ENCODE measurements at regions not wholly inside any gene's neighbourhood (a gene's known extent, or its start where the extent isn't known, plus 50 kb on each side); places are given as distances from the start of the nearest gene placed in this dataset.
"Not testable (repeated sequence)": the region's sequence is repeated elsewhere in the genome, so short reads cannot be mapped to it uniquely, and the experiment has no call there.

DNA sequence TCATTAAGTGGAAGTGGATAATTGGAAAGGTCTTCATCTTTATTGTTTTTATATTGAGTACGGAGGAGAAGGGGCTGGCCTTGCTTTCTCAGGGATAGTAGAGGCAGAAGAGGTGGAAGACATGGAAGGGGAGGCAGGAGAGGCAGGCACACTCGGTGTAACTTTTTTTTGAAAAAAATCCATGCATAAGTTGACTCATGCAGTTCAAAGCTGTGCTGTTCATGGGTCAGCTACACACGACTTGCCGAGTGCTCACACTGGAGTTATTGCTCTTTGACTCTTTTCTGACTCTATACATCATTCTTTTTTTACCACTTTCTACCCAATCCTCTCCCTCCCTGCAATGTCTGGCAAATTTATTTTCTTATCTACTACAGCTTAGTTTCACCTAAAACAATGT lies 158.3 kb upstream of the AADAT start:
- no peak for DNase-seq

DNA sequence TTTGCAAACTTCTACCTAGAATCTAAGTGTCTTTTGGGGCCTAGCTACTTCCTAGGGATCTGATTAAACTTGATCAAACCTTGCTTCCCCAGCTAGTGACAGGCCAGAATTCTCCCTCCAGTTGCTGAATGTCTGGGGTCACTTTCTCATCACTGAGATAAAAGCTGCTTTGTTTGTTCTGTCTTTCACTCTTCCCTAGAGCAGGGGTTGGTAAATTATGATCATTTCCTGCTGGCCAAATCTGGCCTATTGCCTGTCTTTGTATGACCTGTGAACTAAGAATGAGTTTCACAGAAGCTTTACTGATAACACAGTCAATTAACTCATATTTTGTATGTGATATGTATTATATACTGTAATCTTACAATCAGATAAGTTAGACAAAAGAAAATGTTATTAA lies 157.8 kb upstream of the AADAT start:
- DNase-seq = no peak

DNA sequence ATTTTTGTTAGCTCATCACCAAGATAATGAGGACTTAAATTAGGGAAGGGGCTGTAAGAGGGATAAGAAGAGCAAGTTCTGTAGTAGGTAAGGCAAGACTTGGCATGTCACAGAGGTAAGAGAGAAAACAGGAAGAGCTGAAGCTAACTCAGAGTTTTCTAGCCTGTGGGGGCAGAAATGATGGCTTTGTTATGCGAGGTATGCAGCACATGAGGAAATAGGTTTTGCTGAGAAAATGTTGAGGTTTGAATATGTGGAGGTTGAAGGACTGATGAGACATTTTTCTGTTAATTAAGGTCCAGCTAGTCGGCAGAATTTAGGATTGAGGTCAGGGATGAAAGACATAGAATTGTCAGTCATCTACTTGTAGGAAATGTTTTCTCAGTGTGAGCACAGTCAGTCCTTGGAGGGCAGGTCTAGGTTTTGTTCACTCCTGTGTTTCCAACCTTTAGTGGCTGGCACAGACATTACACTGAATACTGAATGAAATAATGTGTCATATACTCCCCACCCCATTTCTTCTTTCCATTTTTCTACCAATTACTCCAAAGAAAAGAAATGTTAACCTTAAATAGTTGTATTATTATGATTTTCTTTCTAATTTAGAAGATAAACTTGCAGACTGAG lies 154.0 kb upstream of the AADAT start:
- DNase-seq = no peak

DNA sequence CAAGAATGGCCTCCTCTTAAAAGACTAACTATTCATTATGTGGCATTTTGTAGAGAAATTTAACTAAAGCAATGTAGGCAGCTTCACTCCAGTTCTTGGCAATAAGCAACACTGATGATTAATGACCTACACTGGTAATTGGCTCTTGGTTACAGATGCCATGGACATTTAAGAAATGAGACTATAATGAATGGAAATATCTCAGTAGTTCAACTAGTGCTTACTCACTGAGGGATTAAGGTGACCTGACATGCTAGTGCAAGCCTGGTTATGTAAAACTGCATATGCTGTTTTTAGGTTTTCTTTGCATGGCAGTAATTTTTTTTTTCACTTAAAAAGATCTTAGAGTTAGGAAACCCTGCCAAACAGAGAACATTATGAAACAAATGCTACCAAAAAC lies 152.7 kb upstream of the AADAT start:
- DNase-seq = no peak

DNA sequence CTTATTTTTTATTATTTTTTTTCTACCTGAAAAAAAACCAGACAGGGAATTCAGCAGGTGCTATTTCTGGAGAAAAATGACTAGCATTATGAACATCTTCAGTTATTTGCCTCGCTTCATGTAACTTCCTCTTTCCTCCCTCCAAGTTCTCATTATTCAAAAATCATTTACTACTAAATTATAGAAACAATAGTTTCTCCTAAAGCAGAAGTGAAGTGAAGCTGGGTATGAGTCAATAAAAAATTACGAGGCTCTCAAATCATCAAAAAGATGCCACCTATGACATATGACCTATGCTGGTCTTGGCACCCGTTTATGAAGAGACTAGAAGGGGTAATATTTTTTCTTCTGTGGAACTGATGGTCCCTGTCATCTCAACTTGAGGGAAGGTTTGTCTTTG lies 145.0 kb upstream of the AADAT start:
- no peak for DNase-seq

DNA sequence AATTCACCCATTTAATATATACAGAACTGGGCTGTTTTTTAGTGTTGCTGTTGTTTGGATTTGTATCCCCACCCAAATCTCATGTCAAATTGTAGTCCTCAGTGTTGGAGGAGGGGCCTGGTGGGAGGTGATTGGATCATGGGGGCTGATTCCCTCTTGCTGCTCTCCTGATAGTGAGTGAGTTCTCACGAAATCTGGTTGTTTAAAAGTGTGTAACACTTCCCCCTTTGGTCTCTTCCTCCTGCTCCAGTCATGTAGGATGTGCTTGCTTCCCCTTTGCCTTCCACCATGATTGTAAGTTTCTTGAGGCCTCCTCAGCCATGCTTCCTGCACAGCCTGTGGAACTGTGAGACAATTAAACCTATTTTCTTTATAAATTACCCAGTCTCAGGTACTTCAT lies 141.6 kb upstream of the AADAT start:
- no peak for DNase-seq

DNA sequence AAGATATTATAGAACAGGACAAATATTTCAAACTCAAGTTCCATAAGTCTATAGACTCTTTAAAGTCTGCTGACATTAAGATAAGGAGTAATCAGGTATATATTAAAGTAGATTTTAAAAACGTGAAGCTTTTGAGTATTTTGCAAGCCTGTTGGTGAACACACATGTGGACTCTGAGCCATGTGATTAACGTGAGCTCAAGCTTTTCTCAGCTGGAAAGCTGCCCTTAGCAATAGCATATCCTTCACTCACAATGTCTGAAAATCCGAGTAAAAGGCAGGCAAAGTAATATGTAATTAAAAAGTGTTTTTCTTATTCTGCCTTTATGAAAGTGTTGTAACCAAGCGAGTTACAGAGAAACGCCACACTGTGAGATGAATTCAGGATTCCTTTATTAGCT lies 140.5 kb upstream of the AADAT start:
- no peak for DNase-seq

DNA sequence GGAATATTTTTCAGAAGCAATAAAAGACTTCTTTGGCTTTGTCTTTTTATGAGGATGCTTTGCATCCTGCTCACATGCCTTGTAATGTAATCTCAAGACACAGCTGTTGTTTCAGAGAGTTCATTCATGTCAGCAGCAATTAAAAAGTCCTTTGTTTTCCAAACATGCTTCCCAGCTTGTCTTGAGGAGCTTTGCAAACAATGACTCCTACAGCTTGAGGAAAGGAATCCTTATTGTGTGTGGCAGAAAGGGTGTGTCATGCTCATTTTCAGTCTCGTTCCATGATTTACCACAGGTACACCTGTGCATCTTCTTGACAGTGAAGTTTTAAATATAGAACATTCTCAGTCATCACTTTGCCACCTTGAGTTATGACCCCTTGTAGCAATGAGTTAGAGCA lies 139.2 kb upstream of the AADAT start:
- DNase-seq = no peak

DNA sequence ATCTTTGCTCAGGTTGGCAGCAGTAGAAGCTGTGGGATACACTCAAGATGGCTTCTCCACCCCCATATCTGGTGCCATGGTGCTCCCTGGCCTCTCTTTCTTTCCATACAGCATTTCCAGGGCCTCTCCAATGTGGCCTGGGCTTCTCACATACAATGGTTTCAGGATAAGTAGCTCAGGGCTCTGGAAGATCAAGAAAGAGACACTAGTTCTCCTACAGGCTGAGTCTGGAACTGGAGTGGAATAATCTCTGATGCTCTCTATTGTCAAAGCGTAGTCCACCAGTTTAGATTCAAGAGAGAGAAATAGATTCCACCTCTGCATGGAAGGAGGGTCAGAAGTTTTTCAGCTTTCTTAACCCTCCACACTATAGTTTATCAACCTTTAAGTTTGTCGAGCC lies 138.2 kb upstream of the AADAT start:
- no peak for DNase-seq

DNA sequence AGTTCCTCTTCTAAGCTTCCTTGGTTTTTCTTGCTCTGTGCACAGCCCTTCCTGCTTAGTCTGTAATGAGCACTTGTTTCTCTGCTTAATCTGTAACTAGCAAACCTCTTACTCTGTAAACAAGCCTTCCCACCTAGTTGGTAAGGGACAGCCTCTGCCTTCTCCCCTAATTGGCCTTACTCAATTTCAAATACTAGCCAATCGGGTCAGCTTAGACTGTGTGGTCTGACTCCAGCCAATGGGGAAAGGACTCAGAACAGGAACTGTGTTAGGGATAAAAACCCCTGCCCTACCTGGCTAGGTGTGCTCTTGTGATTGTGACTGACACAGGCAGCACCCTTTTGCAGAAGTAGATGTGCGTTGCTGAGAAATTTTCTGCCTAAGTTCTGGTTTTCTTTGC lies 136.5 kb upstream of the AADAT start:
- no peak for DNase-seq

DNA sequence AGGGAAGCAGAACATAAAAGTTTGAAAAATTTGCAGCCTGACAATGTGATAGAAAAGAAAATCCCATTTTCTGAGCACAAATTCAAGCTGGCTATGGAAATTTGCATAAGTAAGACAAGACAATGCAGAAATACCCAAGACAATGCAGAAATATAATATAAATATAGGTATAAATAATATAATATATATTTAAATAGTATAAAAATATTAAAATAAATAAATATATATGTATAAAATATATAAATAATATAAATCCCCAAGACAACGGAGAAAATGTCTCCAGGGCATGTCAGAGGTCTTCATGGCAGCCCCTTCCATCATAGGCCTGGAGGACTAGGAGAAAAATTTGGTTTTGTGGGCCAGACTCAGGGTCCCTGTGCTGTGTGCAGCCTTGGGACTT lies 125.0 kb upstream of the AADAT start:
- no peak for DNase-seq

DNA sequence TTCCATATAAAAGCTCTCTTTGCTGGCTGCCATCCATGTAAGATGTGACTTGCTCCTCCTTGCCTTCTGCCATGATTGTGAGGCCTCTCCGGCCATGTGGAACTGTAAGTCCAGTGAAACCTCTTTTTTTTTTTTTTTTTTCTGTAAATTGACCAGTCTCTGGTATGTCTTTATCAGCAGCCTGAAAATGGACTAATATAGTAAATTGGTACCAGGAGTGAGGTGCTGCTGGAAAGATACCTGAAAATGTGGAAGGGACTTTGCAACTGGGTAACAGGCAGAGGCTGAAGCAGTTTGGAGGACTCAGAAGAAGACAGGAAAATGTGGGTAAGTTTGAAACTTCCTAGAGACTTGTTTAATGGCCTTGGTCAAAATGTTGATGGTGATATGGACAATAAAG lies 124.3 kb upstream of the AADAT start:
- DNase-seq = no peak

DNA sequence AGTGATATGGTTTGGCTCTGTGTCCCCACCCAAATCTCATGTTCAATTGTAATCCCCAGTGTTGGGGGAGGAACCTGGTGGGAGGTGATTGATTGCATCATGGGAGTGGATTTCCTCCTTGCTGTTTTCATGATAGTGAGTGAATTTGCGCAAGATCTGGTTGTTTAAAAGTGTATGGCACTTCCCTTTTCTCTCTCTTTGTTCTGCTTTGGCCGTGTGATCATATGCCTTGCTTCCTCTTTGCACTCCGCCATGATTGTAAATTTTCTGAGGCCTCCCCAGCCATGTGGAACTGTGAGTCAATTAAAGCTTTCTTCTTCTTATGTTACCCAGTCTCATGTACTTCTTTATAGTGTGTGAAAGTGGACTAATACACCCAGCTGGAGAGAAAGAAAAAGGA lies 113.0 kb upstream of the AADAT start:
- DNase-seq = no peak

DNA sequence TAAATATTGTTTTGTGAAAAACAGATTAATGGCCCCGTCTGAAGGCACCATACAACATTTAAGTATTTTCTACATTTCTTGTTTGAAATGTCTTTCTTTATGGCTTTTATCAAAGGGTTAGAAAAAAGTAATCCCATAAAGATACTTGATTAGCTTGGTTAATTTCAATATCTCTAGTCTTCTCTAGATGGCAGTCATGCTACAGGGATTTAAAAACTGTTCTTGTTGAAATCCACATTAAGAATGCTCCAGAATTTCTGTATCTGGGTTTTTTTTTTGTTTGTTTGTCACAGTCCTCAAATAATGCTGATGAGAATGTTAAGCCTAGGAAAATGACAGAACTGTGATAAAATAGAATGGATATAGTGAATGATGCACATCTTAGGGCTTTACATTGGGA lies 109.0 kb upstream of the AADAT start:
- DNase-seq = no peak

DNA sequence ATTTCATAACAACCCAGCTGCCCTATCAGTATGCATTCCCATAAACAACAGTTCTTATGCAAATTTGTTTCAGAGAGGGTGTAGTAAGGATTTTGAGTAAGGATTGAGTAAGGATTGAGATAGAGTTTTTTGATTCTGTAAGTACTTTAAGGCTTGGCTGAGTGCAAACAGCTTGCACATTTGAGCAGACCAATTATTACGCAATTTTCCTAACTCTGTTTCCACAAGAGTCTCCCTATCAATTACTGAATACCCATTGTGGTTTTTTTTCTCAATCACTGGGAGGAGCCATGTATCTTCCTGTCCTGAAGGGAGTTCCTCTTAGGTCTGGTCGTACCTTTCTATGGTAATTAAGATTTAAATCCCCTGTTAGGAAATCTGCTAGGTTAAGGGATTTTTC lies 105.0 kb upstream of the AADAT start:
- DNase-seq = not testable (repeated sequence)

DNA sequence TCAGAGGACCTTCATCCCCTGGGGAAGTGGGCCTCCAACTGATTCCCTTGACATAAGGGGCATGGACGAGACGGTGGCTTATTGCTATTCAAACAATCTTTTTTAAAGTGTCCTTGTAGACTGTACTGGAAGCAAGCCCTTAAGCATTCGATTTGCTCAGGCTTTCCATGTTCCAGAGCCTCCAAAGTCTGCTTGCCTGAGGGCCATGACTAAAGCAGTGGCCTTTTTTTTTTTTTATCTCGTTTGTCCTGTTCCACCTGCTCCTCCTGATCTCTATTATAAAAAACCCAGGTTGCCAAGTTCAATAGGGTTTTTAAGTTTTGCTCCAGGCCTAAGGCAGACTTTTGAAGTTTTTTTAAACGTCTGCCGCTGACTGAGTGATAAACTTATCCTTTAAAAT lies 103.7 kb upstream of the AADAT start:
- no peak for DNase-seq

DNA sequence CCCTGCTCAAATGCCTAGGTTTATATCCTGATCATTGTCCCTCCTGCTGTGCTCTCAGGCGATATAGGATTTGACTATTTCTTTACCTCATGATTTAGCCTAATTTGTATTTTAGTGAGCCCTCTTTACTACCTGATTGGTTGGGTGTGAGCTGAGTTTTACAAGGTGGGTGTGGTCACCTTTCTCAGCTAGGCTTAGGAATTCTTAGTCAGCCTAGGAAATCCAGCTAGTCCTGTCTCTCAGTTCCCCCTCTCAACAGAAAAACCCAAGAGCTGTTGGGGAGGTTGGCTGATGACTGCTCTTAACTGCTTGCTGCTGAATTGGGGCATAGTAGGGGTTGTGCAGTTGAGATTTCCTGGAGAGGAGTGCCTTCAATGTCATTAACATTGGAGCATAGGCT lies 100.5 kb upstream of the AADAT start:
- DNase-seq = no peak

DNA sequence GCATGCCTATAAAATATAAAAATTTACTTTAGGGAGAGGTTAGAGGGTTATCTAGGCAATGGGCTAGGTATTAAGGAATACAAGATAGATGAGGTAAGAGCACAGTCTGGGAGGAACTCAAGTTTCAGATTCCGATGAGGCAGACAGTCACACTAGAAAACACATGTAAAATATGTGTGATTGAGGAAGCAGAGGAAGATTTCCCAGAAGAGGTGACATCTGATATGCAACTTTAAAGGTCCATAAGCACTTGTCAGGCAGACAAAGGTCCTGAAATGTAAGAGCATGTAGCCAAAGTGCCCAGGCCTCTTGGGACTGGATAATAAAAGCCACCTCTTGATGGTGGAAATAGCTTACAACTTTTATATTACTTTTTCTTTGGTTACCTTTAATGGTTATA lies 81.1 kb upstream of the AADAT start:
- no peak for DNase-seq

DNA sequence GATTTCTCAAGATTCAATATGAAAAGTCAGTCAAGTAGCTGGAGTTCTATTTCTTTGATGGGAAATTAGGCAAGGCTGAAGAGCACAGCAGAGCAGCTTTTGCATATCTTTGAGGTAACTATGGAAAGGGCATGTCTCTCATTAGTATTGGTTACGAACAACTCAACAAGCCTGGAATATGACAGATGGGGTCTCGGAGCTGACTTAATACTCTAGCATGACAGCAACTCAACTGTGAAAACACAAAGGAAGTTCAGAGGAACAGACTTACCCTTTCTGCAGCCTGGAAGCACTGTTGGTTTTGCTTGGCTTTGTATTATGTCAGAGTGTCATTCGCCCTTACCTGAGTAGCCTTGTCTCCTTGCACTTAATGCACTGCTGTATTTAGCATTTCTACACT lies 79.9 kb upstream of the AADAT start:
- DNase-seq = no peak

DNA sequence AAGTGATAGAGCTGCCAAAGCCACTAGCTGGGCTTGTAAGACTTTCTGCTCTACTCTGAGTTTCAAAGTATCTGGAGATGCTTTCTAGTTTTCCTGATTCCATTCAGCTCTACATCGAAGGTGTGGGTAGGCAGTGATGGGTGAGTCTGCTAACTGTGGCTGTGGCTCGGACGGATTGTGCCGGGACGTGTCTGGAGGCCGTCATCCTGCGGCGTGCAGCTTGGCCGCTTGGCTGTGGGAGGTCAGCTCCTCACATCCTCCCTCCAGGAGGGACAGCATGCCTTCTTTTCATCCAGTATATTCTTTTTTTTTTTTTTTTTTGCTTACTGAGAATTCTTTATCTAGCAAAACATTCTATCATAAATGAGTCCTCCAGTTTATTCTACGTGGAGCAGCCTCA lies 77.9 kb upstream of the AADAT start:
- no peak for DNase-seq

DNA sequence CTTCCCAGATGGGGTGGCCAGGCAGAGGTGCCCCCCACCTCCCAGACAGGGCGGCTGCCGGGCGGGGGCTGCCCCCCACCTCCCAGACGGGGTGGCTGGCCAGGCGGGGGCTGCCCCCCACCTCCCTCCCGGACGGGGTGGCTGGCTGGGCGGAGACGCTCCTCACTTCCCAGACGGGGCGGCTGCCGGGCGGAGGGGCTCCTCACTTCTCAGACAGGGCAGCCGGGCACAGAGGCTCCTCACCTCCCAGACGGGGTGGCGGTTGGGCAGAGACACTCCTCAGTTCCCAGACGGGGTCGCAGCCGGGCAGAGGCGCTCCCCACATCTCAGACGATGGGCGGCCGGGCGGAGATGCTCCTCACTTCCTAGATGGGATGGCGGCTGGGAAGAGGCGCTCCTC lies 76.4 kb upstream of the AADAT start:
- not testable (repeated sequence) for DNase-seq

DNA sequence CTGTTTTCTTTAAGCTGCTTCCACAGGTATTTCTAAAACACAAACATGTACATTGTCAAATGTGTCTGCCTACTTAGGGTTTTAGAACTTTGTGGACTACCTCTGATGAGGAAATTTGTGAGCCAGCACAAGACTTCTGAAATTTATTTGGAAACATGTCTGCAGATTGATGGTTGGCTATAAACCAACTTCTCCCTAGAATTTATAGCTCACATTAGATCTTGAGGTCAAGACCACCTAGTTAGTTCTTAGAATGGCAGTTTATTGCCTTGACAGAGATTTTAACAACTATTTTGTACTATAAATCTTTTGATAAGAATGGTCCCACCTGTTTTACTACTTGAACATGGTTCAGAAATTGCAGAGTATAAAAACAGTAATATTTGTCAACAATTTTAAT lies 72.7 kb upstream of the AADAT start:
- no peak for DNase-seq

DNA sequence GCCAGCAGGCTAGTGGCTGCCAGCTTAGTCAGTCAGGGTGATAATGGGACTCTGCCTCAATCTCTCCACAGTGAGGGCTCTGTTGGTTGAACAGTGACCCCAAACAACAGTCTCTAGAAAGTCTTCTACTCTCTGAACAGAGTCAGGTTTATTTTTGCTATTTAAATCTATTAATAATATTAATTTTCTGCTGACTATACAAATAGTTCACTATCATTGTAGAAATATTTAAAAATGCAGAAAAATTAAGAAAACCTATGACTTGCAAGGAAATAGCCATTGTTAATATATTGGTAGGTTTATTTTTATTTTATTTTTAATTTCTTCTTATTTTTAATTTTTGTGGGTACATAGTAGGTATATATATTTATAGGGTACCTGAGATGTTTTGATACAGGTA lies 67.9 kb upstream of the AADAT start:
- no peak for DNase-seq

DNA sequence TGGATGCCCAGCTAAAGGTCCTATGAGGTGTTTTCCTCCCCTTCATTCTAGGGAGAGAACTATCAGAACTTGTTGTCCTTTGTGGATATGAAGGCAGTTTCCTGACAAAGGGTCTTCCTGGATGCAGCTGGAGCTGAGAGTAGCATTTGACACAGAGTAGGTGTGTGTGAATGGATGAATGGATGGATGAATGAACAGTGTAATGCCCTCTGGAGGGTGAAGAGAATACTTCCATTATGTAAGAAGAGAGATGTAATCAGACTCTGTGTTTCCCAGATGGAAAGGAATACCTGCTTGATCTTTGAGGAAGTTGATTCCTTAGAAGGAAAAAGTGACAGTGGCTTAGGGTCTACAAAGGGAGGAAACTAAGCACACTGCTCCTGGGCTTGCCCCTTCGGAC lies 55.4 kb upstream of the AADAT start:
- DNase-seq = no peak

DNA sequence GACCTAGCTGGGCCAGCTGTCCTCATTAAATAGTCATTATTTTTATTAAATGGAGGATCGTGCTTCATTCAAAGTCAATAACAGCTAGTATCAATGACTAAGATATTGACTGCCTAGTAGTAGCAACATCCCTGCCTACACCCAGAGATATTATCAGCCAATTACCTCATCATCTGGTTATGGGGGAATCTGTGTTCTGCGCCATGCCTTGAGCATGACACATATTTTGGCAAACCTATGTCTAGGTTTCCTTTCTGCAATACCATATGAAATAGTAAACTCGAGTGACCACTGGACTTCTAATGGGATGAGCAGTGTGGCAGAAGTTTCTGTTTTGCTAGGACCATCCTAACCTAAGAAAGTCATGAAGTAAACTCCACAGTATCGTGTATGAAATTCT lies 50.0 kb upstream of the AADAT start:
- DNase-seq = no peak
